ENCODE measurements at regions not wholly inside any gene's neighbourhood (a gene's known extent, or its start where the extent isn't known, plus 50 kb on each side); places are given as distances from the start of the nearest gene placed in this dataset.

- Histone ChIP-seq H3K4me1 (ENCODE audit: control insufficient read depth in 1 of 2, insufficient read depth in 2 of 2, low read length in 2 of 2) (peaks cover 10 to 12% of the 10 kb centered on the region in 2 donors), H4K20me1 (ENCODE audit: insufficient read depth, low read length) (no peaks in the 10 kb centered on the region), H3K36me3 (replicated peaks in 1 of 2; ENCODE audit: control insufficient read depth in 1 of 2, insufficient read depth in 2 of 2, low read length in 2 of 2) (no peaks in the 10 kb centered on the region), H3K9me3 (replicated peaks in 1 of 2; ENCODE audit: control insufficient read depth in 1 of 2, insufficient read depth in 1 of 2, low read length in 2 of 2) (no peaks in the 10 kb centered on the region), H2AFZ (ENCODE audit: insufficient read depth, low read depth, low read length, poor library complexity, severe bottlenecking) (no peak overlapping the region), H3K4me3 (replicated peaks in 1 of 3; ENCODE audit: low read depth in 2 of 3, low read length in 3 of 3) (no peak overlapping the region), H3K9ac (ENCODE audit: insufficient read depth, low read length, poor library complexity, severe bottlenecking) (no peak overlapping the region), H3K4me2 (replicated peaks; ENCODE audit: extremely low read depth, low read length, poor library complexity, severe bottlenecking) (no peak overlapping the region), H3K27me3 (ENCODE audit: control insufficient read depth in 2 of 2, insufficient read depth in 2 of 2, low read length in 2 of 2) (peaks cover 5 to 15% of the 10 kb centered on the region in 2 donors), H3K27ac (ENCODE audit: low read depth in 1 of 2, low read length in 2 of 2) (no peak overlapping the region), H3K79me2 (ENCODE audit: insufficient read depth, low read length) (no peaks in the 10 kb centered on the region)
- intact Hi-C loops (cut with micrococcal nuclease): no loop called here
- no peak for DNase-seq
- Mint-ChIP-seq H3K9me3 (peaks cover 0 to 15% (median 4%) of the 10 kb centered on the region in 7 donors), H3K36me3 (no peaks in the 10 kb centered on the region), H3K27ac (no peak overlapping the region), H3K4me1 (peaks cover 11% of the 10 kb centered on the region), H3K27me3 (ENCODE audit: low read depth in 3 of 3) (peaks cover 9 to 17% (median 11%) of the 10 kb centered on the region in 3 donors), H3K4me3 (no peak overlapping the region)
- TF ChIP-seq, protein P1, sequence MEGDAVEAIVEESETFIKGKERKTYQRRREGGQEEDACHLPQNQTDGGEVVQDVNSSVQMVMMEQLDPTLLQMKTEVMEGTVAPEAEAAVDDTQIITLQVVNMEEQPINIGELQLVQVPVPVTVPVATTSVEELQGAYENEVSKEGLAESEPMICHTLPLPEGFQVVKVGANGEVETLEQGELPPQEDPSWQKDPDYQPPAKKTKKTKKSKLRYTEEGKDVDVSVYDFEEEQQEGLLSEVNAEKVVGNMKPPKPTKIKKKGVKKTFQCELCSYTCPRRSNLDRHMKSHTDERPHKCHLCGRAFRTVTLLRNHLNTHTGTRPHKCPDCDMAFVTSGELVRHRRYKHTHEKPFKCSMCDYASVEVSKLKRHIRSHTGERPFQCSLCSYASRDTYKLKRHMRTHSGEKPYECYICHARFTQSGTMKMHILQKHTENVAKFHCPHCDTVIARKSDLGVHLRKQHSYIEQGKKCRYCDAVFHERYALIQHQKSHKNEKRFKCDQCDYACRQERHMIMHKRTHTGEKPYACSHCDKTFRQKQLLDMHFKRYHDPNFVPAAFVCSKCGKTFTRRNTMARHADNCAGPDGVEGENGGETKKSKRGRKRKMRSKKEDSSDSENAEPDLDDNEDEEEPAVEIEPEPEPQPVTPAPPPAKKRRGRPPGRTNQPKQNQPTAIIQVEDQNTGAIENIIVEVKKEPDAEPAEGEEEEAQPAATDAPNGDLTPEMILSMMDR (IDR thresholded peaks at IDR 0.05): no peak
- WGBS (ENCODE audit: insufficient coverage): 81% methylated on average over 7 of the region's 14 CpGs
Measured at GRCh38 chr10:33519130-33519860, 184.8 kb upstream of the NRP1 start.

GRCh38 chr10:33510206-33510605, 175.7 kb upstream of the NRP1 start:
- H3K4me1 ChIP-seq (ENCODE audit: control insufficient read depth in 1 of 2, insufficient read depth in 2 of 2, low read length in 2 of 2): peaks cover 37 to 40% of the 10 kb centered on the region in 2 donors
- H3K27me3 ChIP-seq (ENCODE audit: control insufficient read depth in 2 of 2, insufficient read depth in 2 of 2, low read length in 2 of 2): no peaks in the 10 kb centered on the region
- Mint-ChIP-seq H3K27me3 (ENCODE audit: low read depth in 3 of 3) (peaks cover 0 to 3% (median 2%) of the 10 kb centered on the region in 3 donors), H3K36me3 (peaks cover 2% of the 10 kb centered on the region in 2 donors), H3K9me3 (peaks cover 0 to 5% (median 5%) of the 10 kb centered on the region in 7 donors), H3K27ac (peak overlapping the region in 3 of 7 donors; percentile 46 to 88 (median 88)), H3K4me3 (no peak overlapping the region), H3K4me1 (peaks cover 27% of the 10 kb centered on the region)
- H4K20me1 ChIP-seq (ENCODE audit: insufficient read depth, low read length): no peaks in the 10 kb centered on the region
- H3K27ac ChIP-seq (ENCODE audit: low read depth in 1 of 2, low read length in 2 of 2): no peak overlapping the region
- no peaks in the 10 kb centered on the region for H3K9me3 ChIP-seq (replicated peaks in 1 of 2; ENCODE audit: control insufficient read depth in 1 of 2, insufficient read depth in 1 of 2, low read length in 2 of 2)
- TF ChIP-seq, protein P1 (IDR thresholded peaks at IDR 0.05): no peak
- H3K9ac ChIP-seq (ENCODE audit: insufficient read depth, low read length, poor library complexity, severe bottlenecking): no peak overlapping the region
- no peak overlapping the region for H2AFZ ChIP-seq (ENCODE audit: insufficient read depth, low read depth, low read length, poor library complexity, severe bottlenecking)
- H3K79me2 ChIP-seq (ENCODE audit: insufficient read depth, low read length): no peaks in the 10 kb centered on the region
- H3K4me3 ChIP-seq (replicated peaks in 1 of 3; ENCODE audit: low read depth in 2 of 3, low read length in 3 of 3): no peak overlapping the region
- DNase-seq: no peak
- intact Hi-C loops (cut with micrococcal nuclease): no loop called here
- 100% methylated on average over 1 of the region's 3 CpGs for WGBS (ENCODE audit: insufficient coverage)
- no peaks in the 10 kb centered on the region for H3K36me3 ChIP-seq (replicated peaks in 1 of 2; ENCODE audit: control insufficient read depth in 1 of 2, insufficient read depth in 2 of 2, low read length in 2 of 2)
- H3K4me2 ChIP-seq (replicated peaks; ENCODE audit: extremely low read depth, low read length, poor library complexity, severe bottlenecking): no peak overlapping the region

All from CD14-positive monocyte (primary cell).